ENCODE measurements at regions not wholly inside any gene's neighbourhood (a gene's known extent, or its start where the extent isn't known, plus 50 kb on each side); places are given as distances from the start of the nearest gene placed in this dataset.

DNA sequence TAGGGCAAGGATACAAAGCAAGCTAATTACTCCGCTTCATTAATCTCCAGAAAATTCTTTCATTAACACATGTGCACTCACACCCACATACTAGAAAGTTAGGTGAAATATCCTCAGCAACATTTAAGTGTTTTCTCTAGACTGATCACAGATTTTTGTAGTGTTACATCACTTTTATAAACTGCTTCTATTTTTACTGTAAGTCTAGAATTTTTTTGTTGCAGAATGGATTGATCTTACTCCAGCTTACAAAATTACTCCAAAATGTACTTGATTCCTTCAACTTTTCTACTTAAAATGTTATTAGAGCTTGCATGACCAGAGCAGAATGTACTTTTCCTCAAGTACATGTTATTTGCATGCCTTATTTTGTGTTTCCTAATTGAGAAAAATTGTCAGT is 2325.2 kb downstream of the PCDH7 start:
- Histone ChIP-seq H4K20me1 (replicated peaks in 1 of 2; ENCODE audit: control insufficient read depth in 1 of 2, insufficient read depth in 2 of 2, low read length in 2 of 2) (no peaks in the 10 kb centered on the region), H3K14ac (ENCODE audit: insufficient read length) (no peak overlapping the region), H2BK15ac (ENCODE audit: low read length) (no peak overlapping the region), H3K79me2 (ENCODE audit: control insufficient read depth in 1 of 2, insufficient read depth in 2 of 2, low read length in 2 of 2) (no peaks in the 10 kb centered on the region), H2AK5ac (ENCODE audit: low read depth, low read length) (no peak overlapping the region), H3K79me1 (ENCODE audit: low read depth, low read length) (no peaks in the 10 kb centered on the region), H2BK120ac (replicated peaks; ENCODE audit: low read depth, low read length) (no peak overlapping the region), H3K36me3 (ENCODE audit: control insufficient read depth in 2 of 4, insufficient read depth in 4 of 4, low read length in 3 of 4) (no peaks in the 10 kb centered on the region), H3K9ac (replicated peaks in 1 of 4; ENCODE audit: extremely low read depth in 1 of 4, low read depth in 3 of 4, low read length in 3 of 4) (no peak overlapping the region), H4K91ac (replicated peaks; ENCODE audit: insufficient read length, low read length) (no peak overlapping the region), H3K9me3 (ENCODE audit: insufficient read depth in 2 of 2, low read depth in 1 of 2, low read length in 1 of 2) (no peaks in the 10 kb centered on the region), H3K4ac (replicated peaks; ENCODE audit: insufficient read length, low read depth, low read length) (no peak overlapping the region), H3K4me2 (ENCODE audit: insufficient read depth in 1 of 2, low read depth in 2 of 2, low read length in 2 of 2) (no peak overlapping the region), H3K18ac (ENCODE audit: extremely low read depth, low read length) (no peak overlapping the region), H3K23me2 (ENCODE audit: low read depth, low read length) (no peaks in the 10 kb centered on the region), H3K4me3 (ENCODE audit: extremely low read depth in 1 of 4, insufficient read depth in 2 of 4, low read depth in 3 of 4, low read length in 4 of 4) (no peak overlapping the region), H3K27me3 (replicated peaks in 1 of 4; ENCODE audit: control insufficient read depth in 3 of 4, extremely low read depth in 1 of 4, insufficient read depth in 3 of 4, low read length in 3 of 4) (no peaks in the 10 kb centered on the region), H3K4me1 (replicated peaks in 1 of 4; ENCODE audit: control insufficient read depth in 3 of 4, insufficient read depth in 4 of 4, low read length in 3 of 4) (no peaks in the 10 kb centered on the region), H4K5ac (ENCODE audit: insufficient read length, low read depth, low read length) (no peak overlapping the region), H3K56ac (replicated peaks; ENCODE audit: insufficient read length, low read depth, low read length) (no peak overlapping the region), H2BK20ac (ENCODE audit: low read length) (no peak overlapping the region), H2BK5ac (ENCODE audit: low read depth, low read length) (no peak overlapping the region), H3K27ac (ENCODE audit: low read depth, low read length) (no peak overlapping the region), H3K23ac (ENCODE audit: insufficient read length) (no peak overlapping the region), H2AFZ (ENCODE audit: low read length) (no peak overlapping the region), H4K8ac (ENCODE audit: extremely low read depth, insufficient read depth, low read length) (no peak overlapping the region), H2BK12ac (ENCODE audit: low read depth, low read length) (no peak overlapping the region)
- no peak for FAIRE-seq
- no peak for TF ChIP-seq POLR2A (IDR thresholded peaks at IDR 0.05; ENCODE audit: control extremely low read depth in 1 of 2, low read depth in 2 of 2, low read length in 2 of 2)
- TF ChIP-seq, protein P1, sequence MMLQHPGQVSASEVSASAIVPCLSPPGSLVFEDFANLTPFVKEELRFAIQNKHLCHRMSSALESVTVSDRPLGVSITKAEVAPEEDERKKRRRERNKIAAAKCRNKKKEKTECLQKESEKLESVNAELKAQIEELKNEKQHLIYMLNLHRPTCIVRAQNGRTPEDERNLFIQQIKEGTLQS (IDR thresholded peaks at IDR 0.05; ENCODE audit: insufficient read depth, low read depth, low read length), result no peak
- TF ChIP-seq YY1 (IDR thresholded peaks at IDR 0.05; ENCODE audit: low read depth, low read length), result no peak
- TF ChIP-seq CBX8 (IDR thresholded peaks at IDR 0.05; ENCODE audit: borderline replicate concordance, low read depth, low read length), result no peak
- no peak for TF ChIP-seq TEAD4 (IDR thresholded peaks at IDR 0.05; ENCODE audit: low read depth, low read length)
- no peak for DNase-seq (ENCODE audit: low read depth in 1 of 2, low spot score in 2 of 2)
- CTCF ChIA-PET (ENCODE audit: partially characterized antibody), result no interaction called here
- 91% methylated on average over 1 of the region's 1 CpG; no CpG with 5 or more reads in 1 of the 2 experiments for WGBS, 2 experiments (ENCODE audit: extremely low coverage in 1 of 2, insufficient coverage in 1 of 2, insufficient read length in 1 of 2, insufficient replicate concordance in 2 of 2, low coverage in 1 of 2, low lambda C conversion rate in 2 of 2, missing lambda C conversion rate in 1 of 2)
- POLR2A ChIA-PET (ENCODE audit: partially characterized antibody), result no interaction called here
